HepG2 (cell line): ENCODE measurements at regions not wholly inside any gene's neighbourhood (a gene's known extent, or its start where the extent isn't known, plus 50 kb on each side); places are given as distances from the start of the nearest gene placed in this dataset.

ENCODE experiments used
- ATAC-seq: fragments of 200-7000 bp; cut with Tn5 transposase; 3 replicates; pipeline ENCODE4 v1.9.1; 2020; ENCODE audit warnings: mild to moderate bottlenecking, moderate library complexity
- BruUV-seq: library from RNA; stranded (reverse); fragments of 400-500 nt; replicated peaks from 2 replicates; lab custom pipeline; 2021; lab: Mats Ljungman, UMichigan
- CTCF ChIA-PET: fragments of 300-600 bp; formaldehyde crosslinking; extraction: SDS; loops from one replicate; lab custom pipeline; 2021; ENCODE audit warnings: low total read pairs, inconsistent platforms, low intra/inter-chr PET ratio; lab: Yijun Ruan, JAX
- POLR2A ChIA-PET: fragments of 350-600 bp; sonication (Branson Sonifier 250); formaldehyde crosslinking; loops from one replicate; lab custom pipeline; 2020; ENCODE audit warnings: antibody characterized with exemption, inconsistent platforms; lab: Yijun Ruan, JAX
- DNase-seq: peaks from one replicate; pipeline ENCODE4 v3.0.0-alpha.2; 2015; ENCODE audit warnings: low spot score
- FAIRE-seq: peaks from 3 replicates; lab custom pipeline; 2011; peaks lifted over from hg19 to GRCh38; lab: Jason Lieb, UNC
- H2AFZ ChIP-seq: one replicate; pipeline ENCODE4 v1.6.1; 2011; ENCODE audit warnings: low read length, inconsistent platforms
- H3K27ac ChIP-seq: fragments of 300-600 bp; 3 replicates; pipeline ENCODE4 v1.8.0; 2011; ENCODE audit warnings: mixed run types, mild to moderate bottlenecking, mixed read lengths, low read length, inconsistent platforms; ENCODE audit not compliant: insufficient read depth; ENCODE audit errors: extremely low read length
- H3K27me3 ChIP-seq, 2 experiments: fragments of 200-600 bp in 1 of 2; 2 replicates in 1 of 2; 3 replicates in 1 of 2; pipeline versions ENCODE4 v1.6.0 to v1.8.0; 2011; ENCODE audit warnings: low read length in 2 of 2, mild to moderate bottlenecking in 2 of 2, moderate library complexity in 2 of 2, inconsistent platforms in 1 of 2; ENCODE audit not compliant: insufficient read depth in 2 of 2, control insufficient read depth in 1 of 2
- H3K36me3 ChIP-seq, 2 experiments: fragments of 200-600 bp in 1 of 2; replicated peaks in 1 of 2; 2 replicates in 1 of 2; 3 replicates in 1 of 2; pipeline versions ENCODE4 v1.5.1 to v1.8.0; 2011; ENCODE audit warnings: low read length in 2 of 2, inconsistent platforms in 1 of 2; ENCODE audit not compliant: insufficient read depth in 2 of 2, control insufficient read depth in 1 of 2
- H3K4me1 ChIP-seq: 2 replicates; pipeline ENCODE4 v1.5.1; 2012; ENCODE audit warnings: low read length, inconsistent platforms; ENCODE audit not compliant: insufficient read depth
- H3K4me2 ChIP-seq: 2 replicates; pipeline ENCODE4 v1.6.0; 2011; ENCODE audit warnings: low read depth, low read length, inconsistent platforms
- H3K4me3 ChIP-seq, 3 experiments: fragments of 200-600 bp in 1 of 3; sonication (generic), shearing (Covaris generic) in 1 of 3; replicated peaks in 1 of 3; 2 replicates each; pipeline ENCODE4 v1.5.1; 2011 to 2016; ENCODE audit warnings: low read length in 3 of 3, inconsistent platforms in 2 of 3, low read depth in 2 of 3, mild to moderate bottlenecking in 2 of 3, control low read depth in 1 of 3, mixed read lengths in 1 of 3; ENCODE audit not compliant: insufficient read depth in 1 of 3
- H3K79me2 ChIP-seq: one replicate; pipeline ENCODE4 v1.6.1; 2011; ENCODE audit warnings: low read length, inconsistent platforms; ENCODE audit not compliant: insufficient read depth
- H3K9ac ChIP-seq: 2 replicates; pipeline ENCODE4 v1.6.0; 2011; ENCODE audit warnings: mild to moderate bottlenecking, low read depth, low read length, inconsistent platforms; ENCODE audit not compliant: insufficient read depth
- H3K9me3 ChIP-seq: 2 replicates; pipeline ENCODE4 v1.5.1; 2012; ENCODE audit warnings: mild to moderate bottlenecking, low read length
- H4K20me1 ChIP-seq: 2 replicates; pipeline ENCODE4 v1.6.0; 2011; ENCODE audit warnings: inconsistent platforms, mild to moderate bottlenecking, low read length, moderate library complexity; ENCODE audit not compliant: insufficient read depth
- CTCF ChIP-seq: sonication (generic); formaldehyde crosslinking; IDR thresholded peaks from 2 replicates; pipeline ENCODE4 v1.5.0; 2020; ENCODE audit warnings: mild to moderate bottlenecking, missing genetic modification reagents, moderate library complexity
- FOXA3 ChIP-seq: IDR thresholded peaks from 2 replicates; pipeline ENCODE4 v1.6.1; 2016; ENCODE audit warnings: missing genetic modification reagents, missing compliant biosample characterization
- HNRNPK ChIP-seq: fragments of 200-400 bp; formaldehyde crosslinking; IDR thresholded peaks from 2 replicates; pipeline ENCODE4 v1.6.1; 2018; ENCODE audit warnings: low read length, low read depth, moderate library complexity, mild to moderate bottlenecking; ENCODE audit not compliant: poor library complexity, severe bottlenecking
- IKZF5 ChIP-seq: IDR thresholded peaks from 2 replicates; pipeline ENCODE4 v1.6.1; 2018; ENCODE audit warnings: missing genetic modification reagents, mild to moderate bottlenecking, missing compliant biosample characterization
- MAX ChIP-seq: IDR thresholded peaks from 2 replicates; pipeline ENCODE4 v1.6.1; 2012; ENCODE audit warnings: inconsistent platforms
- ZHX1 ChIP-seq: sonication (generic); formaldehyde crosslinking; IDR thresholded peaks from 2 replicates; pipeline ENCODE4 v1.8.1; 2022; ENCODE audit warnings: low read depth, mild to moderate bottlenecking, missing genetic modification reagents
- ZNF10 ChIP-seq: sonication (generic); formaldehyde crosslinking; IDR thresholded peaks from 2 replicates; pipeline ENCODE4 v1.4.0; 2020; ENCODE audit warnings: mild to moderate bottlenecking, low read depth, missing genetic modification reagents, borderline replicate concordance
- ZNF709 ChIP-seq: sonication (generic); formaldehyde crosslinking; IDR thresholded peaks from 2 replicates; pipeline ENCODE4 v1.5.0; 2020; ENCODE audit warnings: mild to moderate bottlenecking, missing genetic modification reagents
- WGBS: methylation state at CpG from one replicate; pipeline ENCODE4 v1.1.6; 2017; ENCODE audit warnings: low lambda C conversion rate; 5-methylcytosine and 5-hydroxymethylcytosine counted together
- in situ Hi-C: cut with HindIII; loops from 2 replicates; pipeline ENCODE4 v1.10.0; 2017; ENCODE audit warnings: low pct_unique_long_range_greater_than_20kb; ENCODE audit not compliant: extremely low pct_ligation_motif_present
- intact Hi-C: fragments of 100-400 bp; cut with micrococcal nuclease; formaldehyde crosslinking; loops from one replicate; pipeline ENCODE4 v1.10.0; 2022; ENCODE audit not compliant: unreplicated experiment

- TF ChIP-seq CTCF (CRISPR knock-in tag) (peak; percentile 84), FOXA3 (CRISPR knock-in tag) (0 out of 2 replicates have a peak, but pooled peaks have one; percentile 6)
- TF ChIP-seq, all 625 proteins: peak for 12
Measured at GRCh38 chr9:82606492-82607382, 456.2 kb downstream of the RASEF start (continued).

- WGBS: 0% methylated on average over 4 of the region's 4 CpGs
- no peak overlapping the region for H3K9ac ChIP-seq
- H3K36me3 ChIP-seq: no peaks in the 10 kb centered on the region
- ChIA-PET CTCF (no interaction called here), POLR2A (no interaction called here)
- H3K27me3 ChIP-seq: no peaks in the 10 kb centered on the region
- no peak overlapping the region for H3K27ac ChIP-seq
- H3K4me1 ChIP-seq: peaks cover 38% of the 10 kb centered on the region
- H3K4me3 ChIP-seq: no peak overlapping the region
- no peaks in the 10 kb centered on the region for H3K9me3 ChIP-seq
- intact Hi-C loops: loop anchor here (5.0 to 10.0 kb wide), 4 partner anchors 121 to 1086 kb away; no protein-coding TSS in a partner anchor
- in situ Hi-C loops: no loop called here
- BruUV-seq: no TSS peak
- no peak overlapping the region for H3K4me2 ChIP-seq
- H4K20me1 ChIP-seq: no peaks in the 10 kb centered on the region
- DNase-seq: no peak
- no peak for FAIRE-seq
- no peak for ATAC-seq
- no peak overlapping the region for H2AFZ ChIP-seq
- no peaks in the 10 kb centered on the region for H3K79me2 ChIP-seq
- TF ChIP-seq MAX (no peak), ZNF10 (no peak), ZNF709 (CRISPR knock-in tag) (no peak), IKZF5 (no peak), HNRNPK (no peak), ZHX1 (CRISPR knock-in tag) (no peak)
Measured at GRCh38 chr9:82608487-82608886, 454.5 kb downstream of the RASEF start.
